Left ventricle myocardium inferior (tissue), 1 donor: ENCODE measurements at regions not wholly inside any gene's neighbourhood (a gene's known extent, or its start where the extent isn't known, plus 50 kb on each side); places are given as distances from the start of the nearest gene placed in this dataset.

ENCODE experiments used
- DNase-seq: peaks from one replicate; pipeline ENCODE4 v3.0.0-alpha.2; 2020
- H3K27ac ChIP-seq: fragments of 200-600 bp; replicated peaks from 2 replicates; pipeline ENCODE4 v1.8.0; 2021
- H3K27me3 ChIP-seq: fragments of 200-600 bp; 2 replicates; pipeline ENCODE4 v1.8.0; 2021; ENCODE audit warnings: low read depth
- H3K36me3 ChIP-seq: fragments of 200-600 bp; 2 replicates; pipeline ENCODE4 v1.8.0; 2021
- H3K4me1 ChIP-seq: fragments of 200-600 bp; 2 replicates; pipeline ENCODE4 v1.8.0; 2021
- H3K4me3 ChIP-seq: fragments of 200-600 bp; 2 replicates; pipeline ENCODE4 v1.8.0; 2021; ENCODE audit warnings: mild to moderate bottlenecking, moderate library complexity
- H3K9me3 ChIP-seq: fragments of 200-600 bp; replicated peaks from 2 replicates; pipeline ENCODE4 v1.8.0; 2021
- CTCF ChIP-seq: fragments of 200-600 bp; IDR thresholded peaks from 2 replicates; pipeline ENCODE4 v1.8.0; 2021; ENCODE audit warnings: antibody characterized with exemption, mild to moderate bottlenecking, borderline replicate concordance
- intact Hi-C: fragments of 100-400 bp; cut with micrococcal nuclease; formaldehyde crosslinking; loops from one replicate; pipeline ENCODE4 v1.11.0; 2022
- donor health status: DM: no; HTN: yes; CAD: no; lungs with severe emphysema.

- H3K27me3 ChIP-seq, result no peaks in the 10 kb centered on the region
- no peak overlapping the region for H3K27ac ChIP-seq
- no peaks in the 10 kb centered on the region for H3K4me1 ChIP-seq
- no peak for TF ChIP-seq CTCF
- no peak overlapping the region for H3K4me3 ChIP-seq
- no peaks in the 10 kb centered on the region for H3K9me3 ChIP-seq
- no peak for DNase-seq
- no peaks in the 10 kb centered on the region for H3K36me3 ChIP-seq
- intact Hi-C loops, result no loop called here
Measured at GRCh38 chr12:28948685-28949084, 200.4 kb upstream of the FAR2 start.

GRCh38 chr12:28949184-28949583 is 199.9 kb upstream of the FAR2 start:
- no peak overlapping the region for H3K27ac ChIP-seq
- no peak overlapping the region for H3K4me3 ChIP-seq
- DNase-seq, result no peak
- H3K4me1 ChIP-seq, result no peaks in the 10 kb centered on the region
- no peaks in the 10 kb centered on the region for H3K9me3 ChIP-seq
- TF ChIP-seq CTCF, result no peak
- no peaks in the 10 kb centered on the region for H3K27me3 ChIP-seq
- intact Hi-C loops, result no loop called here
- no peaks in the 10 kb centered on the region for H3K36me3 ChIP-seq

- intact Hi-C loops, result no loop called here
- no peak overlapping the region for H3K4me3 ChIP-seq
- H3K27ac ChIP-seq, result no peak overlapping the region
- H3K4me1 ChIP-seq, result no peaks in the 10 kb centered on the region
- no peak for TF ChIP-seq CTCF
- no peaks in the 10 kb centered on the region for H3K9me3 ChIP-seq
- H3K36me3 ChIP-seq, result no peaks in the 10 kb centered on the region
- DNase-seq, result no peak
- no peaks in the 10 kb centered on the region for H3K27me3 ChIP-seq
Measured at GRCh38 chr12:28950049-28950448, 199.0 kb upstream of the FAR2 start.

GRCh38 chr12:28951935-28952334 is 197.1 kb upstream of the FAR2 start:
- Histone ChIP-seq H3K4me1 (peaks cover 11% of the 10 kb centered on the region), H3K27me3 (no peaks in the 10 kb centered on the region), H3K4me3 (no peak overlapping the region), H3K36me3 (no peaks in the 10 kb centered on the region), H3K27ac (no peak overlapping the region), H3K9me3 (no peaks in the 10 kb centered on the region)
- intact Hi-C loops, result no loop called here
- no peak for DNase-seq
- TF ChIP-seq CTCF, result no peak

GRCh38 chr12:28954333-28954732 is 194.7 kb upstream of the FAR2 start:
- Histone ChIP-seq H3K4me3 (no peak overlapping the region), H3K4me1 (peaks cover 11% of the 10 kb centered on the region), H3K9me3 (peaks cover under 1% of the 10 kb centered on the region), H3K36me3 (no peaks in the 10 kb centered on the region), H3K27me3 (no peaks in the 10 kb centered on the region), H3K27ac (no peak overlapping the region)
- DNase-seq, result no peak
- no peak for TF ChIP-seq CTCF
- intact Hi-C loops, result no loop called here

- TF ChIP-seq CTCF, result no peak
- no peaks in the 10 kb centered on the region for H3K27me3 ChIP-seq
- H3K9me3 ChIP-seq, result peaks cover 5% of the 10 kb centered on the region
- no peak overlapping the region for H3K27ac ChIP-seq
- no peaks in the 10 kb centered on the region for H3K36me3 ChIP-seq
- intact Hi-C loops, result no loop called here
- H3K4me1 ChIP-seq, result peaks cover 11% of the 10 kb centered on the region
- no peak overlapping the region for H3K4me3 ChIP-seq
- no peak for DNase-seq
Measured at GRCh38 chr12:28955491-28955890, 193.6 kb upstream of the FAR2 start.
